Cardiac fibroblast (primary cell): ENCODE measurements at regions not wholly inside any gene's neighbourhood (a gene's known extent, or its start where the extent isn't known, plus 50 kb on each side); places are given as distances from the start of the nearest gene placed in this dataset.

Experiments
- DNase-seq, 2 donors: peaks; one replicate each; pipeline versions ENCODE4 v3.0.0 to v3.0.0-alpha.2; 2010; ENCODE audit warnings: low read depth in 2 of 2
- H3K4me3 ChIP-seq, 2 donors: replicated peaks in 1 of 2; 1 replicate in 1 of 2; 2 replicates in 1 of 2; pipeline ENCODE4 v1.5.1; 2011; ENCODE audit warnings: low read depth in 2 of 2, low read length in 2 of 2, mild to moderate bottlenecking in 2 of 2, moderate library complexity in 1 of 2
- TF ChIP-seq, protein P1 (sequence below): IDR thresholded peaks from one replicate; pipeline ENCODE4 v1.5.1; 2011; ENCODE audit warnings: low read depth, mild to moderate bottlenecking, low read length, inconsistent platforms

DNA sequence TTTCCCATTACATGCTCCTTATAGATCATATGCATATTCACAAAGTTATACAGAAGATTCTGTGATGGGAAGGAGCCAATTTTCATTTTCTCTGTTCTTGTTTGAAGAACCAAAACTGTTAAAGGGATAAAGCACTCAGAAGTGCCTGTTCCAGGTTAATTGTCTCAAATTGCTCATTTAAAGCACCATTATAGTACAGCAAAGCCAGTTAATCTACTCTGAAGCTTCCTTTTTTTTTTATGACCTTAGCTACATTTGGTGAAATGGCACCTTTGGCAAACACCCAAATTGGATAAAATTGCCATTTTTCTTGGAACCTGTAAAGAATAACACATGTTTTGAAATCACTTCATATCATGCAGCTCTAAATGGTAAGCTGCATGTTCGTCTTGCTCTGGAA is 1092.3 kb downstream of the BCL11A start:
- TF ChIP-seq, protein P1, sequence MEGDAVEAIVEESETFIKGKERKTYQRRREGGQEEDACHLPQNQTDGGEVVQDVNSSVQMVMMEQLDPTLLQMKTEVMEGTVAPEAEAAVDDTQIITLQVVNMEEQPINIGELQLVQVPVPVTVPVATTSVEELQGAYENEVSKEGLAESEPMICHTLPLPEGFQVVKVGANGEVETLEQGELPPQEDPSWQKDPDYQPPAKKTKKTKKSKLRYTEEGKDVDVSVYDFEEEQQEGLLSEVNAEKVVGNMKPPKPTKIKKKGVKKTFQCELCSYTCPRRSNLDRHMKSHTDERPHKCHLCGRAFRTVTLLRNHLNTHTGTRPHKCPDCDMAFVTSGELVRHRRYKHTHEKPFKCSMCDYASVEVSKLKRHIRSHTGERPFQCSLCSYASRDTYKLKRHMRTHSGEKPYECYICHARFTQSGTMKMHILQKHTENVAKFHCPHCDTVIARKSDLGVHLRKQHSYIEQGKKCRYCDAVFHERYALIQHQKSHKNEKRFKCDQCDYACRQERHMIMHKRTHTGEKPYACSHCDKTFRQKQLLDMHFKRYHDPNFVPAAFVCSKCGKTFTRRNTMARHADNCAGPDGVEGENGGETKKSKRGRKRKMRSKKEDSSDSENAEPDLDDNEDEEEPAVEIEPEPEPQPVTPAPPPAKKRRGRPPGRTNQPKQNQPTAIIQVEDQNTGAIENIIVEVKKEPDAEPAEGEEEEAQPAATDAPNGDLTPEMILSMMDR = no peak
- no peak overlapping the region for H3K4me3 ChIP-seq
- DNase-seq = no peak

DNA sequence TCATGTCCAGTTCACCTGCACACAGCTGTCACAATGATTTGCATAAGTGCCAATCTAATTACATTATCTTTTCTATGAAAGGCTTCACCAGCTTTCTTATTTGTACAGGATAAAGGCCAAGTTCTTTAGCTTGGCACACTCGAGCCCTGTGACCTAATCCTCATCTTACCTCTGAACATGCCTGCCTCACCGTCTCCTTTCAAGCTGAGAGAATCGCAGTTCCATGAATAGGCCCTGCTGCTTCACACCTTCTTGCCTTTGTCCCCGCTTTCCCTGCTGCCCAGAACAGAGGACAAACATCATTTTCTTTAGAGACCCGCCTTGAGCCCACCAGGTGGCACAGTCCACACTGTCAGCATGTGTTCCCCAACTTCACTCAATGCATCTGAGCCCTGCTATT is 1094.7 kb downstream of the BCL11A start:
- H3K4me3 ChIP-seq = no peak overlapping the region
- DNase-seq = no peak
- TF ChIP-seq, protein P1 = no peak

DNA sequence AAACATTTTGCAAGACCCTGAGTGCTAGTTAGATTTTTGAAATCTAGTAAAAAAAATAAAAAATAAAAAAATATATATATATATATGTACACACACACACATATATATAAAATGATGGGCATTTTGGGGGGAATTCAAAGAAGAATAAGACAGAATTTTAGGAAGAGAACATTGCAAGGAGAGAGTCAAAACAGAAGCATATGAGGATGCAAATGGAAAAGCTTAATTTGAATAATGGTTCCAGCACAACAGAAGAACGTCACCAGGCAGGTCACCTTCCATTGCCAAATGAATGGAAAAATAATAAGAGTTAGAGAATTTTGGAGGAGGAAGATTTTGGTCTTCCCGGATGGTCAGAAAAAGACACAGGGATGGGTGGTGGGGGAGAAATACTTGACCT is 1097.2 kb downstream of the BCL11A start:
- H3K4me3 ChIP-seq = no peak overlapping the region
- no peak for DNase-seq

DNA sequence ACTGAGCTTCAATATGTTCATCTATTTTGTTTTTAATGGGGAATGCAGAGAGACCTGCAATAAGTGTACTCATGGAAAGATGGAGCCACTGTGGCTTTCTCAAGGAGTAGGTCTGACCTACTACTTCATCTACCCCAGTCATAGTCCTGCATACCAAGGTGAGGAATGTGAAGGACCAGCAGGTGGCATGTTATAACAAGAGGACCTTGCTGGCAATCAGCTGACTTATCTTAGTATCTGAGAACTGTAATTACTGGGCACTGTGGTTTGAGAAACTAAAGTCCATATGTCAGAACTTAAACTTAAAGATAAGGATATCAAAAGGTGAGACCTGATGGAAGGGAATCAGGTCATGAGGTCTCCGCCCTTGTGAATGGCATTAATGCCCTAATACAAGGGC is 1104.2 kb downstream of the BCL11A start:
- no peak for DNase-seq
- TF ChIP-seq, protein P1 = no peak
- no peak overlapping the region for H3K4me3 ChIP-seq

More for the DNA sequence above, 1097.2 kb downstream of the BCL11A start:
- TF ChIP-seq, protein P1 = no peak

DNA sequence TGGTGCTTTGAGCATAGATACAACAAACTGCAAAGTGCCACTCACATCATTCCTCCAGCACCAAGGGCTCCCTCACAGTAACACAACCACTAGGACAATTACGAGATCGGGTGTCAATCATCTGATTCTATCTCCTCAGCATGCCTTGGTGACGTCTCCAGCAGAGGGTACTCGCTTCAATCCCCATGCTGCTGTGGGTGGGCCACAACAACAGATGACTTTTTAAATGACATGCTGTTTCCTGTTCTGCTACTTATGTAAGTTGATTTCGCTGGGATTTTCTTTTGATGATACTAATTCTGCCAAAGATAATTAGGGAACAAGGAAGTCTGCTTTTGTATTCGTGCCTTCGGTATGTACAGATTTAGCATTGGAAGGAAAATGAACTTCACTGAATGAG is 1113.0 kb downstream of the BCL11A start:
- no peak overlapping the region for H3K4me3 ChIP-seq
- TF ChIP-seq, protein P1 = no peak
- DNase-seq = no peak

DNA sequence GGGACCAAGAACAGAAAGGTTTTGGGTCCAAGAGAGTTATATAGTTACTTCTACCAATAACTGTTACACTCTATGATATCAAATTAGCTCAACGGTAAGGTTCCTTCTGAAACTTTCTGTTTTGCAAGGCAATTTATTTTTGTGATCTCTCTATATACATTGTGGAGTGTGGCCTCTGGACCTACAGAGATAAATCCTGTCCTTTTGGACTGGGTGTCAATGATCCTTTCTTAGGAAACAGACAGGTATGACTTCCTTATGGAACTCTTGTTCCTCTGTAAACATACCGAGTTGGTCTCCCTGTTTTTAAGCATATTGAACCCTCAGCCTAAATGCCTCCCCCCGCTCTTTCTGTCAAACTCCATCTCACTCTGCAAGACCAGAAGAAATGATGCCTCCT is 1117.8 kb downstream of the BCL11A start:
- H3K4me3 ChIP-seq = no peak overlapping the region
- TF ChIP-seq, protein P1 = no peak
- DNase-seq = no peak

DNA sequence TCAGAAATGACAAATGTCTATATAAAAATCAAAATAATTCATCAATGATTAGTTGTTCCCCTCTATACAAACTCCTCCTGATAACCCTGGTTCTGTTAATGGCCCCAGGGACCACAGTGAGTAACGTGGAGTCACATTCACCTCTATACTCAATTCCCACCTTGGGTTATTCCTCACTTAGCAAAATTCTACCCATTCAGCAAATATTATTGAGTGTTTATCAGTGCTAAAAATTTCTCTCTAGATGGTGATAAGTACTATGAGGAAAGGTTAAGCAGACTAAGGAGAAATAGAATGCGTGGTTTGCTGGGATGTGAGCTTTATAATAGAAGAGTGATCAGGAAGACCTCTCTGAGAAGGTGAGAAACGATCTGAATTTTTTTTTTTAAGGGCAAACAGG is 1124.5 kb downstream of the BCL11A start:
- TF ChIP-seq, protein P1 = no peak
- no peak overlapping the region for H3K4me3 ChIP-seq

More for the DNA sequence above, 1124.5 kb downstream of the BCL11A start:
- DNase-seq = no peak
